Sigmoid colon (tissue), 6 donors: ENCODE measurements at regions not wholly inside any gene's neighbourhood (a gene's known extent, or its start where the extent isn't known, plus 50 kb on each side); places are given as distances from the start of the nearest gene placed in this dataset.

Experiments
- DNase-seq: peaks from one replicate; pipeline ENCODE4 v3.0.0-alpha.2; 2019
- H3K27ac ChIP-seq, 4 donors: fragments of 200-600 bp; sonication (generic); one replicate each; pipeline ENCODE4 v1.5.1; 2016 to 2019; ENCODE audit warnings: mild to moderate bottlenecking in 1 of 4
- H3K27me3 ChIP-seq, 3 donors: fragments of 200-600 bp; sonication (generic); one replicate each; pipeline ENCODE4 v1.5.1; 2019; ENCODE audit warnings: mild to moderate bottlenecking in 1 of 3
- H3K36me3 ChIP-seq, 4 donors: fragments of 200-600 bp; sonication (generic); one replicate each; pipeline ENCODE4 v1.5.1; 2016 to 2019
- H3K4me1 ChIP-seq, 4 donors: fragments of 200-600 bp; sonication (generic); one replicate each; pipeline ENCODE4 v1.5.1; 2017 to 2019
- H3K4me3 ChIP-seq, 4 donors: fragments of 200-600 bp; sonication (generic); one replicate each; pipeline ENCODE4 v1.5.1; 2017 to 2019; ENCODE audit warnings: mild to moderate bottlenecking in 2 of 4, moderate library complexity in 1 of 4
- H3K9me3 ChIP-seq, 4 donors: fragments of 200-600 bp in 3 of 4; sonication (generic) in 3 of 4; one replicate each; pipeline versions ENCODE4 v1.5.1 to v1.6.1; 2013 to 2019
- CTCF ChIP-seq, 4 experiments: fragments of 450-650 bp in 3 of 4; fragments of 200-600 bp in 1 of 4; IDR thresholded peaks; one replicate each; pipeline ENCODE4 v1.5.1; 2016 to 2019; ENCODE audit warnings: antibody characterized with exemption in 4 of 4, mild to moderate bottlenecking in 3 of 4, moderate library complexity in 2 of 4
- EP300 ChIP-seq, 4 donors: sonication (generic); formaldehyde crosslinking; IDR thresholded peaks; one replicate each; pipeline ENCODE4 v1.6.1; 2017; ENCODE audit warnings: antibody characterized with exemption in 4 of 4
- POLR2A ChIP-seq, 2 donors: fragments of 450-650 bp; IDR thresholded peaks; one replicate each; pipeline ENCODE4 v1.6.1; 2016; ENCODE audit warnings: antibody characterized with exemption in 2 of 2, mild to moderate bottlenecking in 2 of 2, moderate library complexity in 2 of 2
- POLR2AphosphoS5 ChIP-seq, 4 donors: sonication (generic); formaldehyde crosslinking; IDR thresholded peaks; one replicate each; pipeline ENCODE4 v1.6.1; 2017; ENCODE audit warnings: antibody characterized with exemption in 4 of 4
- WGBS, 2 donors: extraction: QIAGEN DNeasy Blood & Tissue Kit; methylation state at CpG; one replicate each; pipeline ENCODE4 v1.1.7; 2013; 5-methylcytosine and 5-hydroxymethylcytosine counted together
- intact Hi-C: fragments of 100-400 bp; cut with DNase I; formaldehyde crosslinking; loops from one replicate; pipeline ENCODE4 v1.15.1; 2023
- donor health status: healthy with polysubstance abuse.
- donor health status: healthy.

DNA sequence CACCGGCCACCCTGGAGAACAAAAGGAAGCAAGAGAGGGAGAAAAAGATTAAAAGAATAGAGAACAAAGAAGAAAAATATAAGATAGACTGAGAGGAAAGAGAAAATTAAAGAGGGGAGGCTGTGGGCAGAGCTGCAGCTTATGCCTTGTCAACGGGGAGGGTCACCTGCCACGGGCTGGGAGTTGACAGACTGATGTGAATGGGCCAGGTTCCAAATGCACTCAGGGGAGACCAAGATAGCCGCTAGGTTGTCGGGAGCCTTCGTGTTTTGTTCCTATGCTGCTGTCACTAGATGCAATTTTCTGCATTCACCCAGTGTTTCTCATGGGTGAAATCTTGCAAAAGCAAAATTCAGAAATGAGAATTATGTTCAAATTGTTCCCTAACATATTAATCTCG lies 119.6 kb upstream of the MTHFD1L start:
- Histone ChIP-seq H3K36me3 (no peaks in the 10 kb centered on the region), H3K27ac (no peak overlapping the region), H3K4me1 (no peaks in the 10 kb centered on the region), H3K4me3 (no peak overlapping the region), H3K27me3 (no peaks in the 10 kb centered on the region), H3K9me3 (no peaks in the 10 kb centered on the region)
- TF ChIP-seq POLR2AphosphoS5 (IDR thresholded peaks at IDR 0.05) (no peak), CTCF (IDR thresholded peaks at IDR 0.05) (no peak), EP300 (IDR thresholded peaks at IDR 0.05) (no peak), POLR2A (IDR thresholded peaks at IDR 0.05) (no peak)
- WGBS, 2 donors = 87 to 89% methylated on average over 7 of the region's 7 CpGs
- no peak for DNase-seq
- intact Hi-C loops = no loop called here

- Histone ChIP-seq H3K4me3 (no peak overlapping the region), H3K27ac (no peak overlapping the region), H3K36me3 (no peaks in the 10 kb centered on the region), H3K4me1 (no peaks in the 10 kb centered on the region), H3K27me3 (no peaks in the 10 kb centered on the region), H3K9me3 (no peaks in the 10 kb centered on the region)
- intact Hi-C loops = no loop called here
- DNase-seq = no peak
- 23 to 72% methylated on average over 4 of the region's 4 CpGs for WGBS, 2 donors
- TF ChIP-seq POLR2AphosphoS5 (IDR thresholded peaks at IDR 0.05) = no peak
- TF ChIP-seq EP300 (IDR thresholded peaks at IDR 0.05) = no peak
- TF ChIP-seq CTCF (IDR thresholded peaks at IDR 0.05) = no peak
- TF ChIP-seq POLR2A (IDR thresholded peaks at IDR 0.05) = no peak
Measured at GRCh38 chr6:150747155-150747554, 118.3 kb upstream of the MTHFD1L start.

DNA sequence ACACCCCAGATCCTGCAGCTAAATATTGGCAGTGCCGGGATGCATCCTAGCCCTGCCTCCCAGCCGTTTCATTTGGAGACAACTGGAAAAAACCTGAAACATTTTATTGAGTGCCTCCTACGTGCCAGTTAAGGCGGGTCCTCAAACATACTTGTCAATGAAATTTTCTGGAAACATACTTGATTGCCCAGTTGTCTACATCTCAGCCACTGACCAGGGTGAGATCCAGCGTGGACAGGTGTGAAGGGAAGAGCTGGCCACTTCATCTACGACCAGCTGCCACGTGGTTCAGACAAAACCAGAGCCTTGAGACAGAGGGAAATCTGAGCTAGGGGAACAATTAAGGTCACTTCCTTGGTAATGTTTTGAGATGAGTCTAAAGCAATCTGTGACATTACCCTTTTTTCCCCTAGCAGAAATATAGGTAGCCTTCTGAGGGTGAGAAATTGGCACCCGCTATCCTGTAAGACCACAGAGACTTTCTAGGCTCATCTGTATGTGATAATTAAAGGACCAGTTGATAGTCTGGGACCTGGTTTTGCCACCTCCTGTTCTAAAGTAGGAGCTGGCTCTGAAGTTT lies 116.3 kb upstream of the MTHFD1L start:
- WGBS, 2 donors = 48 to 76% methylated on average over 8 of the region's 8 CpGs
- Histone ChIP-seq H3K4me3 (no peak overlapping the region), H3K36me3 (no peaks in the 10 kb centered on the region), H3K9me3 (no peaks in the 10 kb centered on the region), H3K27me3 (no peaks in the 10 kb centered on the region), H3K4me1 (peaks cover 0 to 4% (median 0%) of the 10 kb centered on the region in 4 donors), H3K27ac (no peak overlapping the region)
- no peak for DNase-seq
- no peak for TF ChIP-seq POLR2A (IDR thresholded peaks at IDR 0.05)
- TF ChIP-seq POLR2AphosphoS5 (IDR thresholded peaks at IDR 0.05) = no peak
- no peak for TF ChIP-seq CTCF (IDR thresholded peaks at IDR 0.05)
- no peak for TF ChIP-seq EP300 (IDR thresholded peaks at IDR 0.05)
- intact Hi-C loops = no loop called here

DNA sequence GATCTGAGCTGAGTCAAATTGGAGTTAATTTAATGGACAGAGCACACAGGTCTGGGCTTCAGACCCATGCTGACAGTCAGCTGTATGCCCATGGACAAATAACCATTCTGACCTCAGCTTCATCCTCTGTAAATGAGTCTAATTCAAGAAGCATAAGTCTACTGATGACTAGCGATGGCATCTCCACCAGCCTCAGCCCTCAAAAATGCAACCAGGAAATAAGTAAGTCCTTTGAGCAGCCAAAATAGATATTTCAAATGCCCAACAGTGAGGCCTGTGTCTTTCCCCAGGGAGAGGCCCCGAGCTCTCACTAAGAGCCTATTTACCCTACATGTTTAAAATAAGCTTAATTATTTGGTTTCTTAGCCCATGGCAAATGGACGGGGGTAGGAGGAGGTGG lies 114.2 kb upstream of the MTHFD1L start:
- Histone ChIP-seq H3K27me3 (no peaks in the 10 kb centered on the region), H3K27ac (no peak overlapping the region), H3K4me3 (no peak overlapping the region), H3K9me3 (no peaks in the 10 kb centered on the region), H3K4me1 (peaks cover 0 to 4% (median 0%) of the 10 kb centered on the region in 4 donors), H3K36me3 (no peaks in the 10 kb centered on the region)
- intact Hi-C loops = no loop called here
- no peak for DNase-seq
- 90 to 95% methylated on average over 3 of the region's 3 CpGs for WGBS, 2 donors
- TF ChIP-seq POLR2AphosphoS5 (IDR thresholded peaks at IDR 0.05) (no peak), EP300 (IDR thresholded peaks at IDR 0.05) (no peak), POLR2A (IDR thresholded peaks at IDR 0.05) (no peak), CTCF (IDR thresholded peaks at IDR 0.05) (no peak)

DNA sequence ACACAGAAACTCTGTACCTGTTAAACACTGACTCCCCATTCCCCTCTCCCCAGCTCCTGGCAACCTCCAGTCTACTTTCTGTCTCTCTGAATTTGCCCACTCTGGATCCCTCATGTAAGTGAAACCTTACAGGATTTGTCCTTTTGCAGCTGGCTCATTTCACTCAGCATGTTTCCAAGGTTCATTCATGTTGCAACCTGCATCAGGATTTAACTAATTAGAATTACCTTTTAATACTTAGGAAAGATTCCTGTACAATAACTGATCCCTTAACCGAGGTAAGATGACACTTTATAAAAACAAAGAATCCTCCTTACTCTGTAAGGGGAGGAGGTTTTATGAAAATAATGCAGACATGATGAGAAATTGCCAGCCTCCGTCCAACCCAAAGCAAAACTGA lies 113.1 kb upstream of the MTHFD1L start:
- no peak for DNase-seq
- intact Hi-C loops = no loop called here

More for the DNA sequence above, 113.1 kb upstream of the MTHFD1L start:
- Histone ChIP-seq H3K27ac (no peak overlapping the region), H3K9me3 (no peaks in the 10 kb centered on the region), H3K36me3 (no peaks in the 10 kb centered on the region), H3K4me3 (no peak overlapping the region), H3K4me1 (peaks cover 0 to 4% (median 0%) of the 10 kb centered on the region in 4 donors), H3K27me3 (no peaks in the 10 kb centered on the region)
- 91 to 94% methylated on average over 2 of the region's 2 CpGs for WGBS, 2 donors
- TF ChIP-seq CTCF (IDR thresholded peaks at IDR 0.05) (no peak), EP300 (IDR thresholded peaks at IDR 0.05) (no peak), POLR2A (IDR thresholded peaks at IDR 0.05) (no peak), POLR2AphosphoS5 (IDR thresholded peaks at IDR 0.05) (no peak)
